ENCODE measurements at regions not wholly inside any gene's neighbourhood (a gene's known extent, or its start where the extent isn't known, plus 50 kb on each side); places are given as distances from the start of the nearest gene placed in this dataset.

- TF ChIP-seq POLR2A (IDR thresholded peaks at IDR 0.05; ENCODE audit: borderline replicate concordance, extremely low read depth, insufficient read depth, insufficient read length) (no peak), EZH2 (IDR thresholded peaks at IDR 0.05) (no peak)
Observed at GRCh38 chr7:32242436-32242835, 172.2 kb upstream of the PDE1C start.

Measured in HCT116 (cell line).